ENCODE measurements at regions not wholly inside any gene's neighbourhood (a gene's known extent, or its start where the extent isn't known, plus 50 kb on each side); places are given as distances from the start of the nearest gene placed in this dataset.

DNA sequence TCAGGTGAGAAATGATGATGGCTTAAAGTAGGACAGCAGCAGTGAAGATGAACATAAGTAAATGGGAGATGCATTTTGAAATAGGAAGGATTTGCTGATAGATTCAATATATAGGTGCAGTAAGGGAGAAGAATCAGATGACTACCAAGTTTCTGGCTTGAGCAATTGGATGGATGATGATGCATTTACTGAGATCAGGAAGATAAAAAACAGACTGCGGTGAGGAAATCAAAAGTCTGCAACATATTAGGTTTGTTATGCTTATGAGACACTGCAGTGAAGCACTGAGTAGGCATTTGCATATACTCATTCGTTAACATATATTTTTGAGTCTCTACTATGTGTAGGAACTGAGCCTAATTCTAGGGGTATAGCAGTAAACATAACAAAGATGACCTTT, 184.2 kb downstream of the LACC1 start:
- H3K9me3 ChIP-seq, result no peaks in the 10 kb centered on the region

DNA sequence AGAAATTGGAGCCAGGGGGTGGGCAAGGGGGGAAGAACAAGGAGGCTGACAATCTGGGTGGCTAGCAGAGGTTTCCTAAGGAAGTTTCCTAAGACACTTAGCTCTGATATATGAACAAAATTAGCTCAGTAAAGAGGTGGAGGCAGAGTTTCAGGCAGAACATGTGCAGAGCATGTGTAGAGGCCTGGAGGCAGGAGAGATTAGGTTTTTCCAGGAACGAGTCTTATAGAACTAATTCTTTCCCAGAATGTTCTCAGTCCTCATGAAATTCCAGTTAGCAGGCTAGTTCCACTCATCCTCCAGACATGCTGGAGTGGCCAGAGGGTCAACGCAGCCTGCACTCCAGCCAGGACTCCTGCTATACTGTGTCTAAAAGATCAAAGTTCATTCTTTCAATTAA, 184.7 kb downstream of the LACC1 start:
- H3K9me3 ChIP-seq, result no peaks in the 10 kb centered on the region
- no peak overlapping the region for H3K4me3 ChIP-seq
- no peak for DNase-seq
- H3K4me1 ChIP-seq, result peaks cover 0 to 11% (median 4%) of the 10 kb centered on the region in 4 donors
- intact Hi-C loops (cut with DNase I; ENCODE audit: low total_unique reads), result no loop called here
- TF ChIP-seq, protein P1, sequence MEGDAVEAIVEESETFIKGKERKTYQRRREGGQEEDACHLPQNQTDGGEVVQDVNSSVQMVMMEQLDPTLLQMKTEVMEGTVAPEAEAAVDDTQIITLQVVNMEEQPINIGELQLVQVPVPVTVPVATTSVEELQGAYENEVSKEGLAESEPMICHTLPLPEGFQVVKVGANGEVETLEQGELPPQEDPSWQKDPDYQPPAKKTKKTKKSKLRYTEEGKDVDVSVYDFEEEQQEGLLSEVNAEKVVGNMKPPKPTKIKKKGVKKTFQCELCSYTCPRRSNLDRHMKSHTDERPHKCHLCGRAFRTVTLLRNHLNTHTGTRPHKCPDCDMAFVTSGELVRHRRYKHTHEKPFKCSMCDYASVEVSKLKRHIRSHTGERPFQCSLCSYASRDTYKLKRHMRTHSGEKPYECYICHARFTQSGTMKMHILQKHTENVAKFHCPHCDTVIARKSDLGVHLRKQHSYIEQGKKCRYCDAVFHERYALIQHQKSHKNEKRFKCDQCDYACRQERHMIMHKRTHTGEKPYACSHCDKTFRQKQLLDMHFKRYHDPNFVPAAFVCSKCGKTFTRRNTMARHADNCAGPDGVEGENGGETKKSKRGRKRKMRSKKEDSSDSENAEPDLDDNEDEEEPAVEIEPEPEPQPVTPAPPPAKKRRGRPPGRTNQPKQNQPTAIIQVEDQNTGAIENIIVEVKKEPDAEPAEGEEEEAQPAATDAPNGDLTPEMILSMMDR (IDR thresholded peaks at IDR 0.05), result no peak
- no peak overlapping the region for H3K27ac ChIP-seq
- H3K27me3 ChIP-seq, result no peaks in the 10 kb centered on the region
- no peaks in the 10 kb centered on the region for H3K36me3 ChIP-seq

More for the DNA sequence above, 184.2 kb downstream of the LACC1 start:
- Histone ChIP-seq H3K27me3 (no peaks in the 10 kb centered on the region), H3K27ac (no peak overlapping the region), H3K4me3 (no peak overlapping the region), H3K36me3 (no peaks in the 10 kb centered on the region), H3K4me1 (peaks cover 0 to 16% (median 4%) of the 10 kb centered on the region in 4 donors)
- no peak for DNase-seq
- intact Hi-C loops (cut with DNase I; ENCODE audit: low total_unique reads), result no loop called here
- TF ChIP-seq, protein P1 (IDR thresholded peaks at IDR 0.05), result no peak

DNA sequence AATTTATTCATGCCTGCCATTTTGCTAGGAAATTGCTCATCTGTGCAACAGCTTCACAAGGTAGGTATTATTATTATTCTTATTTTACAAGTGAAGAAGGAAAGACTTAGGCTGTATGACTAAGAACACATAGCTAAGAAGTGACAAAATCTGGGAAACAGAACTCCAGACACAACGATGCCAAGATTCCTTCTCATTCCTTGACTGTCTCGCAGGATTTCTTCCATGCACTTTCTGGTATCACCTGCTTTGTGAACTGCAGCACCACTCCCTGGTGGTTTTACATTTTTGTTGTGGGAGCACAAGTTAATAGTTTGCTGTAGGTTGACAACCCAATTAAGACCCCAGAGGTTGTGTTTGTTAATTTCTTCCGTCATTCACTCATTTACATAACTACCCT, 188.5 kb downstream of the LACC1 start:
- peak overlapping the region in 1 of 2 donors; percentile 8 for H3K27ac ChIP-seq
- DNase-seq, result no peak
- H3K4me1 ChIP-seq, result peaks cover 0 to 8% (median 4%) of the 10 kb centered on the region in 4 donors

DNA sequence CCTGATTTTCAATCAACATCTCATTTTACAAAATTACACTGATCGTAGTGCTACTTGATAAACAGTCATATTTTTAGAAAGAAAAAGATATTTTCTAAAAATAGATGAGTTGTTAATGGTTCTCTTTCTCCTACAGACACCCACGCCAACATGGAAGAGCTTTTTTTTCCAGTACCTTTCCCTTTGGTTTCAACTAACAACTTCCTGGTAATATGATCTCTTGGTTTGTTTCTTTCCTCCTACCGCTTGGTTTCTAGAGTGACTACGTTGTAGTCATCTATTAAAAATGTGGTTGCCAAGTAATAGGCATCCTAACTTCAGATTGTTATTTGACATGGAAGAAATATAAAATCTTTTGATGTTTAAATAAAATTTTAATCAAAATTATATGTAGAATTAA, 189.0 kb downstream of the LACC1 start:
- H3K9me3 ChIP-seq, result peaks cover 0 to 10% (median 0%) of the 10 kb centered on the region in 3 donors
- H3K4me1 ChIP-seq, result peaks cover 0 to 8% (median 4%) of the 10 kb centered on the region in 4 donors
- intact Hi-C loops (cut with DNase I; ENCODE audit: low total_unique reads), result no loop called here
- TF ChIP-seq, protein P1 (IDR thresholded peaks at IDR 0.05), result no peak
- H3K27me3 ChIP-seq, result no peaks in the 10 kb centered on the region
- DNase-seq, result no peak
- H3K36me3 ChIP-seq, result no peaks in the 10 kb centered on the region
- H3K27ac ChIP-seq, result peak overlapping the region in 1 of 2 donors; percentile 8
- no peak overlapping the region for H3K4me3 ChIP-seq

More for the DNA sequence above, 188.5 kb downstream of the LACC1 start:
- peaks cover 0 to 10% (median 0%) of the 10 kb centered on the region in 3 donors for H3K9me3 ChIP-seq
- H3K4me3 ChIP-seq, result no peak overlapping the region
- intact Hi-C loops (cut with DNase I; ENCODE audit: low total_unique reads), result no loop called here
- TF ChIP-seq, protein P1 (IDR thresholded peaks at IDR 0.05), result no peak
- no peaks in the 10 kb centered on the region for H3K27me3 ChIP-seq
- H3K36me3 ChIP-seq, result no peaks in the 10 kb centered on the region

DNA sequence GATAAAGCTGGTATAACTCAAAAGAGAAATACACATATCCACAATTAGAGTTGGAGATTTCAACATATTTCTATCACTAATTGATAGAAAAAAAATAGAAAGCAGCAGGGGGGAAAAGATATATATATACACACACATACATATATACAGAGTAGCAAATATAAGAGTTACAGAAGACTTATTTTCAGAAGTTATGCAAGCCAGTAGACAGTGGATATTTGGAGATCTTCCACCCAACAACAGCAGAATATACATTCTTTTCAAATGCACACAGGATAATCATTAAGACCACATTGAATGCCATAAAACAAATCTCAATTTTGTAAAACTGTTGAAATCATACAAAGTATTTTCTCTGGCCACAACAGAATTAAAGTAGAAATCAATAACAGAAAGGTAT, 192.8 kb downstream of the LACC1 start:
- intact Hi-C loops (cut with DNase I; ENCODE audit: low total_unique reads), result no loop called here
- Histone ChIP-seq H3K27ac (no peak overlapping the region), H3K4me3 (no peak overlapping the region), H3K9me3 (peaks cover 0 to 10% (median 0%) of the 10 kb centered on the region in 3 donors), H3K4me1 (peaks cover 0 to 13% (median 4%) of the 10 kb centered on the region in 4 donors), H3K27me3 (no peaks in the 10 kb centered on the region), H3K36me3 (no peaks in the 10 kb centered on the region)
- DNase-seq, result no peak
- TF ChIP-seq, protein P1 (IDR thresholded peaks at IDR 0.05), result no peak

DNA sequence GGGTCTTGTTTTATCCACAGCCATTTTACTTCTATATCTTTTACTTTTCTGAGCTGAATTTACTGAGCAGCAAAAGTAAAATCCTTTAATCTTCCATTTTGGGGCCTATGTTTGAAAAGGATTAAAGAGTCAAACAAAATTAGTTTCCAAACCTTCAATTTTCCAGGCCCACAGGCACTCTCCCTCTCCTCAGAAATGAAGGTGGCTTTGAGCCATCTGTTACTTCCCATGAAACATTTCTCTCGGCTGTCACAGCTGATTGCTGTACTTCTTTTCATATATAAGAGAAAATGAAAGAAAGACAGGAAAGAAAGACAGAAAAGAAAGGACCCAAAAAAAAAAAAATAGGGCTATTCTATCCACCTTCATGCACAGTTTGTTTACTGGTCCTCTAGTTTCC, 194.9 kb downstream of the LACC1 start:
- intact Hi-C loops (cut with DNase I; ENCODE audit: low total_unique reads), result no loop called here
- Histone ChIP-seq H3K27ac (no peak overlapping the region), H3K4me3 (no peak overlapping the region), H3K27me3 (no peaks in the 10 kb centered on the region), H3K9me3 (peaks cover 0 to 10% (median 0%) of the 10 kb centered on the region in 3 donors), H3K36me3 (no peaks in the 10 kb centered on the region), H3K4me1 (peaks cover 0 to 4% (median 0%) of the 10 kb centered on the region in 4 donors)
- no peak for DNase-seq
- TF ChIP-seq, protein P1 (IDR thresholded peaks at IDR 0.05), result no peak

Data from tibial artery (tissue), 4 donors.